ACHN (cell line): ENCODE measurements at regions not wholly inside any gene's neighbourhood (a gene's known extent, or its start where the extent isn't known, plus 50 kb on each side); places are given as distances from the start of the nearest gene placed in this dataset.
"Not testable (repeated sequence)": the region's sequence is repeated elsewhere in the genome, so short reads cannot be mapped to it uniquely, and the experiment has no call there.

Experiments used
- DNase-seq: peaks from one replicate; pipeline ENCODE4 v3.0.0-alpha.2; 2015
- in situ Hi-C: cut with HindIII; loops from 2 replicates; pipeline ENCODE4 v1.10.0; 2017; ENCODE audit warnings: low sequenced_read_pairs, low pct_ligation_motif_present, low pct_unique_long_range_greater_than_20kb

DNA sequence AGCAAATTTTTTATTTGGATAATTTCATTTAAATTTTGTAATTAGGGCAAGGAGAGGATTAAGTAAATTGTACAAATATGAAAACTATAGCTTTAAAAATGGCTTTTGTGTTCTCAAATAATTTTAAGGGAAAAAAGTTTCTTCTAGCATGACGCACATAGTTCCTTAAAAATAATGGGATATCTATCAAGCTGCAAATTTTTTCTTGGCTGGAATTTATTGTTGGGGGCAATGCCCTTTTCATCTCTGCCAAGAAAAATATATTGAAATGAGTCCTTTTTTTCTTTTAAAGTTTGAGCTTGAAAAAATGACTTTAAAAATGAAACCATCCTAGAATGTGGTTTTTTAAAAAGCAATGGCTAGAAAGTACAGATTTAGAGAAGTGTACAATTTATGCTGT, 154.4 kb upstream of the UGT8 start:
- in situ Hi-C loops, result no loop called here
- DNase-seq, result no peak

GRCh38 chr4:114447963-114448516, 150.6 kb upstream of the UGT8 start:
- in situ Hi-C loops, result not testable (repeated sequence)

DNA sequence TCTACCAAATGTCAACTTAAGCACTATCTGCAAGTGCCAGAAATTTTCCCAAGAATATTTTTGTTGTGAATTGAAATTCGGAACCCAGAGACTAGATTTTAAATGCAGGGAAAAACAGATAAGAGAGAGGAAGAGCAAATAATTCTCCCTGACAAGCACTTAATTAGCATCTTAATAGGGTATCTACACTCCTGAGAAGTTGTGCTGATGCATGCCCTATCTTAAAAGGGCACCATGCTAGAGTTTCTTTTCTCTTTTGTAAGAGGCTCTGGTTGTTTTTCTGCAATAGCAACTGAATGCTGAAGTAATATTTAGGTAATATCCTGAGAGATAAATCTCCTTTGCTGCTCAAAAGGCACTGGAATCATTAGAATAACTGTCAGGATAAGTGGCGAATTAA, 139.9 kb upstream of the UGT8 start:
- in situ Hi-C loops, result no loop called here
- no peak for DNase-seq

More at GRCh38 chr4:114447963-114448516, 150.6 kb upstream of the UGT8 start:
- DNase-seq, result not testable (repeated sequence)

- in situ Hi-C loops, result no loop called here
Observed at GRCh38 chr4:114464726-114465272, 133.8 kb upstream of the UGT8 start.

GRCh38 chr4:114465766-114466165, 132.8 kb upstream of the UGT8 start:
- DNase-seq, result no peak
- in situ Hi-C loops, result no loop called here

More at GRCh38 chr4:114464726-114465272, 133.8 kb upstream of the UGT8 start:
- no peak for DNase-seq

- in situ Hi-C loops, result no loop called here
- DNase-seq, result no peak
Observed at GRCh38 chr4:114466299-114466698, 132.3 kb upstream of the UGT8 start.

DNA sequence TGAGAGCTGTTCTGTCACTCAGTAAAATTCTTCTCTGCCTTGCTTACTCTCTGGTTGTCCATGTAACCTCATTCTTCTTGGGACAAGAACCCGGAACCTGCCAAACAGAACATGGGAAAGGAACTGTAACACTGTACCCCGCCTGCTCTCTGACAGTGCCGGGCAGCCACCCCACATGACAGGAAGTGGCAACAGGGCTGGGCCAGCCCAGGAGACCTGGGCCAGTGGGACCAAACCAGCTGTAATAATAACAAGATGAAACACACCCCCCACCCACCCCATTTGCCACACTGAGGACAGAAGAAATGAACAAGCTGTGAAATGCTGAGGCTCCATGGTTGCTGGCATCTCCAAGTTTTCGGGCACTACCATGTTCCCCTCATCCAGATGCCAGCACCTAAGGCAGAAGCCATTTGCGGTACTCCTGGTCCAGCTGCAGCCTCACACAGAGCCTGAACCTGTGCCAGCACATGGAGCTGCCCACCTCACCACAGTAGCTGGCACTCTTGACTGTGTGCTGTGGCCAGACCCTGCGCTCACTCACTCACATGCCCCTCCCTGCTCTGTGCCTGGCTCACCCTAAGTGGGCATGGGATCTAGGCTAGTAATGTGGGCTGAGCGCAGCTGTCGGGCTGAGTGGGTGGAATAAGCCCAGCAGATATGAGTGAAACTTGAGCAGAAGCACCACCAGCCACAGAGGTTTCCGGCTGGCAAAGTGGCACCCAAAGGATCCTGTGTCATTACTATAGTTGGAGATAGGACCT, 126.2 kb upstream of the UGT8 start:
- no peak for DNase-seq

GRCh38 chr4:114474188-114474800, 124.3 kb upstream of the UGT8 start:
- in situ Hi-C loops, result no loop called here
- DNase-seq, result no peak

More for the DNA sequence above, 126.2 kb upstream of the UGT8 start:
- in situ Hi-C loops, result no loop called here

- no peak for DNase-seq
- in situ Hi-C loops, result no loop called here
Observed at GRCh38 chr4:114476310-114476709, 122.3 kb upstream of the UGT8 start.

GRCh38 chr4:114479595-114479994, 119.0 kb upstream of the UGT8 start:
- in situ Hi-C loops, result no loop called here
- DNase-seq, result no peak

DNA sequence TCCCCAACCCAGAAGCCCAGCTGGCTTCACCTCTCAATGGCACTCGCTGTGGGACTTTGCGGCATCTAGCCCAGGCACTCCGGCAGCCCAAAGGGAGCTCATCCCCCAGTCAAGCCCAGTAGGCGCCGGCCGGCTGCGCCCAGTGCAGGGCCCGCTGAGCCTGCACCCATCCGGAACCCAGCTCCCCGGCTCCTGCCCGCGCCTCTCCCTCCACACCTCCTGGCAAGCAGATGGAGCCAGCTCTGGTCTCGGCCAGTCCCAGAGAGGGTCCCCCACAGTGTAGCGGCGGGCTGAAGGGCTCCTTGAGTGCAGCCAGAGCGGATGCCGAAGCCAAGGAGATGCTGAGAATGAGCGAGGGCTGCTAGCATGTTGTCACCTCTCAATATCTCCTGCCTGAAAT, 116.8 kb upstream of the UGT8 start:
- in situ Hi-C loops, result no loop called here

DNA sequence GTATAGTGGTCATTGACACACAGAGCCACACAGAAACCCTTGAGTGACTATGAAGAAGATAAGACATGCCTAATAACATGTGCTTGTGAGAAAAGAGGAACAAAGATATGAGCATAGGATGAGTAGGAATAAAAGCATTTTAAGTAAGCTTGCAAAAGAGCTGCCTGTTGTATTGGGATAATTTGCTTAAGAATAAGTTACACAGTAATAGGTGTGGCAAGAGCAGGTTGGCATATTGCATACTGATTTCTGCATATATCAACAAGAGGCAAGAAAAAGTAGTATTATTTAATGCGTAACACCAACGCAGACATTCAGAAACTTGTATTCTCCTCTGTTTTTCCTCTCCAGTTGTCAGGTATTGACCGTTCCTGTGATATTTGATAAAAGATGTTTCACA, 111.5 kb upstream of the UGT8 start:
- no peak for DNase-seq
- in situ Hi-C loops, result no loop called here

More for the DNA sequence above, 116.8 kb upstream of the UGT8 start:
- no peak for DNase-seq

DNA sequence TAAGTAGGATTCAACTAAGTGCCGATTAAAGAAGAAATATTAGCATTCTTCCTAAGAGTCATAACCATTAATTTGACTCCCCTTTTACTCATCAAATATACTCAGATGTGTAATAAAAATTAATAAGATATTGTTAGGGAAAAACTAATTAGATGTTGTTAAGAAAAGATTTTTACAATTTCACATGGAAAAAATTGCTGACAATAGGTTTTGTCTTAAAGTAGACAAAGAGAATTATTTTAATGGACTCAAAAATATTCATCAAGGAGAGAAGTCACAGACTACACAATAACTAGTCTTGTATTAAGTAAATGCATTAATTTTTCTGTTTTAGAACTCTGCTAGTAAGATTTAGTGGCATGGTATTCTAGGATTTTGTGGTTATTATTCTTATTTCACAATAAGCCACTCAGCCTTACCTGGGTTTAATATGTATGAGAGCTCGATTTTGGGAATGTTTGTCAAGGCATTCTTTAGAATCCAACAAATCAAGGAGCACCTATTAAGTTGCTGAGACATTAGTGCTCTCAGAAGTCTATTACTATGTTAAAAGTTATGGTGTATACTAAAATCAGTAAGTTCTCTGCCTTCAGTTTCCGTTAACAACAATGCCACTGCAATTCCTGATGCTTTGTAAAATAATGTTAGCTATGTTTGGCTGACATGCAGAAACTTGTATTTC, 110.2 kb upstream of the UGT8 start:
- in situ Hi-C loops, result no loop called here
- no peak for DNase-seq

- no peak for DNase-seq
Observed at GRCh38 chr4:114494246-114494803, 104.3 kb upstream of the UGT8 start.

GRCh38 chr4:114495471-114495928, 103.1 kb upstream of the UGT8 start:
- no peak for DNase-seq
- in situ Hi-C loops, result no loop called here

More at GRCh38 chr4:114494246-114494803, 104.3 kb upstream of the UGT8 start:
- in situ Hi-C loops, result no loop called here

GRCh38 chr4:114497116-114497515, 101.5 kb upstream of the UGT8 start:
- DNase-seq, result no peak
- in situ Hi-C loops, result no loop called here

DNA sequence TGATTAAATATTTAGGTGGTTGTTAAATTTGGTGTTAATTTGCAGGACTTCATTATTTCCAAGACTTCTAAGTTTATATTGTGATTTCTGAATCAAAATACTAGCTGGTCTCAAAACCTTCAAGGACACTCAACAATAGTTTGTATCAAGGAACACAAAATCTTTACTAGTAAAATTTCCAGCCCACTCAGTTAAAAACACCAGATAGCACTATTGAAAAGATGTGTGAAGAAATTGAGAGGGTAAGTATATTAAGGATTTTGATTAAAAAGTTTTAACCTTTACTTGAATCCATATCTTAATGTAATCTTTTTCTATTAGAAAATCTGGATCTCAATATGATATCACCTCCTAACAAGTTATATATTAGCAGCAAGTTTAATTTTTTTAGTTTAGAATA, 89.3 kb upstream of the UGT8 start:
- DNase-seq, result peak; percentile 3
- in situ Hi-C loops, result no loop called here

DNA sequence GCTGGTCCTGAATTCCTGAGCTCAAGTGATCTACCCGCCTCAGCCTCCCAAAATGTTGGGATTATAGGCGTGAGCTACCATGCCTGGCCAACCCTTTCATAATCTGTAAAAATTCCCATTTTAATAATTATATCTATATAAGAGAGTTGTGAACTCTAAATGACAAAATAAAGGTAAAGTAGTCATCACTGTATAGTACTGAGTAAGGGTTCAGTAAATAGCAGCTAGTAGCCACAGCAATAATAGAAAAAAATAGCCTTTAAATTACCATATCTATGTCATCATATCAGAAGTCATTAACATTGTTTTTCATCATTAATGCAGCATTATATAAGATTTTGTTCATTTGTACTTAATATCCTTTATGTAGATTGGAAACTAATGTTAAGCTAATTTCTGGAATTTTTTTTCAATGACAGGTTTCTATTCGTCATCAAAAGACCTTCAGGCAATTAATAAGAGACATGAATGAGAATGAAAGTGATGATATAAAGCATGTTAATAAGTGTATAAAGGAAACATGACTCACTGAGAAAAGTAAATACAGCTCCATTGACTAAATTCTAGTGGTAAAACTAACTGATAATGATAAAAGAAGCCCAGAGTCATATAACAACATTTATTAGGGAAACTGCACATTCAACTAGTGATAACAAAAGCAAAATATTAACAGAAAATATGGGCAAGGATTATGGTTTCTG, 85.9 kb upstream of the UGT8 start:
- DNase-seq, result no peak
- in situ Hi-C loops, result no loop called here
